ENCODE measurements at regions not wholly inside any gene's neighbourhood (a gene's known extent, or its start where the extent isn't known, plus 50 kb on each side); places are given as distances from the start of the nearest gene placed in this dataset.

- TF ChIP-seq CSDC2 (CRISPR knock-in tag; IDR thresholded peaks at IDR 0.05) (no peak), GLIS3 (CRISPR knock-in tag; IDR thresholded peaks at IDR 0.05) (no peak)
- ATAC-seq: peak; percentile 38; the same call in 2 of the 3 replicates
Observed at GRCh38 chr20:21571841-21572690, 58.2 kb upstream of the NKX2-2 start.

- ATAC-seq: no peak
- TF ChIP-seq PPARA (CRISPR knock-in tag; IDR thresholded peaks at IDR 0.05; ENCODE audit: borderline replicate concordance) (no peak), OSR1 (CRISPR knock-in tag; IDR thresholded peaks at IDR 0.05) (no peak), ISL1 (CRISPR knock-in tag; IDR thresholded peaks at IDR 0.05) (no peak), POU6F1 (CRISPR knock-in tag; IDR thresholded peaks at IDR 0.05; ENCODE audit: borderline replicate concordance, low read depth) (no peak), ZNF8 (CRISPR knock-in tag; IDR thresholded peaks at IDR 0.05) (no peak), BACH2 (CRISPR knock-in tag; IDR thresholded peaks at IDR 0.05; ENCODE audit: borderline replicate concordance) (no peak), SNAI2 (CRISPR knock-in tag; IDR thresholded peaks at IDR 0.05) (no peak), PATZ1 (CRISPR knock-in tag; IDR thresholded peaks at IDR 0.05; ENCODE audit: borderline replicate concordance) (no peak), ZNF70 (CRISPR knock-in tag; IDR thresholded peaks at IDR 0.05) (no peak), CSRNP3 (CRISPR knock-in tag; IDR thresholded peaks at IDR 0.05) (no peak), TSHZ2 (CRISPR knock-in tag; IDR thresholded peaks at IDR 0.05) (no peak), TOX (CRISPR knock-in tag; IDR thresholded peaks at IDR 0.05; ENCODE audit: borderline replicate concordance) (no peak), ZC3H10 (CRISPR knock-in tag; IDR thresholded peaks at IDR 0.05) (no peak)
Observed at GRCh38 chr20:21570285-21570992, 56.6 kb upstream of the NKX2-2 start.

- TF ChIP-seq TSHZ2 (CRISPR knock-in tag; IDR thresholded peaks at IDR 0.05) (no peak), BACH2 (CRISPR knock-in tag; IDR thresholded peaks at IDR 0.05; ENCODE audit: borderline replicate concordance) (no peak), ISL1 (CRISPR knock-in tag; IDR thresholded peaks at IDR 0.05) (no peak), ZC3H10 (CRISPR knock-in tag; IDR thresholded peaks at IDR 0.05) (no peak), ESRRG (CRISPR knock-in tag; IDR thresholded peaks at IDR 0.05) (no peak), GLIS3 (CRISPR knock-in tag; IDR thresholded peaks at IDR 0.05) (no peak), ZFP30 (CRISPR knock-in tag; IDR thresholded peaks at IDR 0.05) (no peak), ZNF70 (CRISPR knock-in tag; IDR thresholded peaks at IDR 0.05) (no peak), SNAI2 (CRISPR knock-in tag; IDR thresholded peaks at IDR 0.05) (no peak), CSDC2 (CRISPR knock-in tag; IDR thresholded peaks at IDR 0.05) (no peak)
- ATAC-seq: no peak
Observed at GRCh38 chr20:21569586-21569985, 55.7 kb upstream of the NKX2-2 start.
